Kidney (tissue), 13 donors: ENCODE measurements at regions not wholly inside any gene's neighbourhood (a gene's known extent, or its start where the extent isn't known, plus 50 kb on each side); places are given as distances from the start of the nearest gene placed in this dataset.

ENCODE experiments used
- DNase-seq, 5 donors: peaks; one replicate each; pipeline ENCODE4 v3.0.0-alpha.2; 2013 to 2020
- FAIRE-seq: peaks from 2 replicates; lab custom pipeline; 2012; peaks lifted over from hg19 to GRCh38; lab: Jason Lieb, UNC
- H3K27ac ChIP-seq, 2 donors: one replicate each; pipeline ENCODE4 v1.7.0; 2013; ENCODE audit warnings: low read depth in 2 of 2, low read length in 2 of 2, inconsistent platforms in 1 of 2
- H3K27me3 ChIP-seq: one replicate; pipeline ENCODE4 v1.7.1; 2013; ENCODE audit warnings: low read length, inconsistent platforms; ENCODE audit not compliant: control insufficient read depth, insufficient read depth
- H3K36me3 ChIP-seq, 3 donors: one replicate each; pipeline versions ENCODE4 v1.7.0 to v1.7.1; 2013; ENCODE audit warnings: low read length in 3 of 3, control low read depth in 1 of 3, inconsistent platforms in 1 of 3; ENCODE audit not compliant: insufficient read depth in 3 of 3, control insufficient read depth in 2 of 3
- H3K4me1 ChIP-seq, 3 donors: one replicate each; pipeline versions ENCODE4 v1.7.0 to v1.7.1; 2013; ENCODE audit warnings: low read length in 3 of 3, inconsistent platforms in 1 of 3, low read depth in 1 of 3; ENCODE audit not compliant: control insufficient read depth in 2 of 3, insufficient read depth in 2 of 3
- H3K4me3 ChIP-seq, 3 donors: one replicate each; pipeline versions ENCODE4 v1.7.0 to v1.8.1; 2013; ENCODE audit warnings: low read length in 3 of 3, control low read depth in 1 of 3, inconsistent platforms in 1 of 3
- H3K9ac ChIP-seq, 3 donors: one replicate each; pipeline versions ENCODE4 v1.7.0 to v1.7.1; 2013; ENCODE audit warnings: low read length in 3 of 3, control low read depth in 1 of 3, inconsistent platforms in 1 of 3
- H3K9me3 ChIP-seq, 3 donors: one replicate each; pipeline versions ENCODE4 v1.7.0 to v1.7.1; 2013; ENCODE audit warnings: low read length in 3 of 3, control low read depth in 1 of 3, inconsistent platforms in 1 of 3; ENCODE audit not compliant: control insufficient read depth in 2 of 3, insufficient read depth in 1 of 3
- intact Hi-C: fragments of 100-400 bp; cut with DNase I; formaldehyde crosslinking; loops from one replicate; pipeline ENCODE4 v1.11.1; 2022
- TF ChIP-seq, protein P1 (sequence below): IDR thresholded peaks from 3 replicates; pipeline ENCODE4 v1.5.1; 2012; ENCODE audit warnings: mild to moderate bottlenecking, moderate library complexity, borderline replicate concordance; ENCODE audit not compliant: insufficient read depth; ENCODE audit errors: extremely low read depth
- donor health status: control.
- donor health status: control.
- donor health status: control.
- donor health status: control.
- donor health status: control.
- donor health status: DM: yes; HTN: yes; CAD: no.
- donor health status: Normal renal cell carcinoma (clear cell type).

DNA sequence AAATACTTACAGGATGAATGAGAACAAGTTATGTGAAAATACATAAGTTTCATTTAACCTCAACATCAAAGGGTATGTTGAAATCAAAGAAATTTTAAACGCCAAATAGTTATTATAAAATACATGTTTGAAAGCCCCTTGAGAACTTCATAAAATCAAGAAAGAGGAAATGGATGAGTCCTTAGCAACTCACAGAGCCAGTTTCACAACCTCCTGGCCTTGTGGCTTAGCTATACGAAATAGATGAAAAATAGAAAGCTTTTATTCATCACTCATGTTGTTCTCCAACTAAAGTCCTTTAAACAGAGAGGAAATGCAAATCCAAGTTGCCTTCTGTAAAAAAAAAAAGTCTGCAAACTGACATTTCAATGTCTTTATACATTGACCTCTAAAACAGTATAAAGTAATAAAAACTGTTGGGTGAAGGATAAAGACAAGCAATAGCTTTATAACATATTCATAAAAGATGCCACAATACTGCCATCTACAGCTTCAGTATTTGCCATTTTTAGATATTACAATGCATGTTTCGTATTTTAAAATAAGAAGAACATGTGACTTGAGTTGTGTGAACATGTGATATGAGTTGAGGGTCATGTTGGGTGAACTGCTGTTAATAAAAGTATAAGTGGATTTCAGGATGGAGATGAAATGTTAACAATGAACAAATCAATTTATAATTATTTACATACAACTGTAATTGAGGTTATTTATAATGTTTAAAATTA lies 847.8 kb downstream of the MRPL39 start:
- Histone ChIP-seq H3K27ac (no peak overlapping the region), H3K27me3 (no peaks in the 10 kb centered on the region), H3K9ac (no peak overlapping the region), H3K4me3 (no peak overlapping the region), H3K4me1 (no peaks in the 10 kb centered on the region), H3K9me3 (no peaks in the 10 kb centered on the region), H3K36me3 (no peaks in the 10 kb centered on the region)
- no peak for DNase-seq
- FAIRE-seq = no peak
- TF ChIP-seq, protein P1, sequence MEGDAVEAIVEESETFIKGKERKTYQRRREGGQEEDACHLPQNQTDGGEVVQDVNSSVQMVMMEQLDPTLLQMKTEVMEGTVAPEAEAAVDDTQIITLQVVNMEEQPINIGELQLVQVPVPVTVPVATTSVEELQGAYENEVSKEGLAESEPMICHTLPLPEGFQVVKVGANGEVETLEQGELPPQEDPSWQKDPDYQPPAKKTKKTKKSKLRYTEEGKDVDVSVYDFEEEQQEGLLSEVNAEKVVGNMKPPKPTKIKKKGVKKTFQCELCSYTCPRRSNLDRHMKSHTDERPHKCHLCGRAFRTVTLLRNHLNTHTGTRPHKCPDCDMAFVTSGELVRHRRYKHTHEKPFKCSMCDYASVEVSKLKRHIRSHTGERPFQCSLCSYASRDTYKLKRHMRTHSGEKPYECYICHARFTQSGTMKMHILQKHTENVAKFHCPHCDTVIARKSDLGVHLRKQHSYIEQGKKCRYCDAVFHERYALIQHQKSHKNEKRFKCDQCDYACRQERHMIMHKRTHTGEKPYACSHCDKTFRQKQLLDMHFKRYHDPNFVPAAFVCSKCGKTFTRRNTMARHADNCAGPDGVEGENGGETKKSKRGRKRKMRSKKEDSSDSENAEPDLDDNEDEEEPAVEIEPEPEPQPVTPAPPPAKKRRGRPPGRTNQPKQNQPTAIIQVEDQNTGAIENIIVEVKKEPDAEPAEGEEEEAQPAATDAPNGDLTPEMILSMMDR = no peak
- intact Hi-C loops = no loop called here

DNA sequence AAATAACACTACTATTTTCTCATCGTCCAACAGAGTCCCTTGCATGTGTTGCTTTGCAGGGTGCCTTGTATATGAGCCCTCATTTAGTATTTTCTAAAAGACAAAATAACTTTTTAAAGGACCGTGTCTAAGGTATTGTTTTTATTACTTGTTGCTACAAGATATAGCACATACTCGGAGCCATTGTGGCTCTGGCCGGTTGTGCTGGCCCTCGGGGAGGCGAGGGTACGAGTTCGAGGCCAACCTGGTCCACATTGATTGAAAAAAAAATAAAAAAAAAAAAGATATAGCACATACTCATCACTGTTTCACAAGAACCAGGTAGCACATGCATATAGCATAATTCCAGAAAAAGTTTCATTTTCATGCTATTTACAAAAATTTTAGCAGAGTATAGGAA lies 869.2 kb downstream of the MRPL39 start:
- TF ChIP-seq, protein P1 = no peak
- DNase-seq (no peak), FAIRE-seq (no peak)
- no peak overlapping the region for H3K27ac ChIP-seq
- no peaks in the 10 kb centered on the region for H3K4me1 ChIP-seq
- no peak overlapping the region for H3K9ac ChIP-seq
- H3K27me3 ChIP-seq = no peaks in the 10 kb centered on the region
- no peaks in the 10 kb centered on the region for H3K9me3 ChIP-seq
- H3K36me3 ChIP-seq = no peaks in the 10 kb centered on the region
- intact Hi-C loops = no loop called here
- no peak overlapping the region for H3K4me3 ChIP-seq

DNA sequence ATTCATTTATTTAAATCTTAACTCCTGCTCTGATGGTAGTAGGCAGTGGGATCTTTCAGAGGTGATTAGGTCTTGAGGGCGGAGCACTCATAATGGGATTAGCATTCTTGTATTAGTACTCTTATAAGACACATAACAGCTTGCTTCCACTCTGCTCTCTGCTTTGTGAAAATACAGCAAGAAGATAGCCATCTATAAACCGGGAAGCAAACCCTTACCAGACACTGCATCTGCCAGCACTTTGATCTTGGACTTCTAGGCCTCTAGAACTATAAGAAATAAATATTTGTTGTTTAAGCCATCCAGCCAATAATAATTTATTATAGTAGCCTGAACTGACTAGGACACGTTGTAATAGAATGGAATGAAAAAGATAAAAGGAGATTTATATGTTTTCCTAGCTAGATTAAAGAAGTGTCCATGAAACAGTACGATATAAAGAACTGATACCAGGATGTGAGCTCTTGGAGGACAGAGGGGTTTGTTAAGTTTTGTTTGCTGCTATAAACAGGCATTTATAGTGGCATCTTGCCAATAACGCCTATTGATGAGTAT lies 869.9 kb downstream of the MRPL39 start:
- TF ChIP-seq, protein P1 = no peak
- intact Hi-C loops = no loop called here
- no peak overlapping the region for H3K9ac ChIP-seq
- no peak overlapping the region for H3K27ac ChIP-seq
- H3K36me3 ChIP-seq = no peaks in the 10 kb centered on the region
- DNase-seq = peak in 1 of 5 donors; percentile 7
- no peaks in the 10 kb centered on the region for H3K27me3 ChIP-seq
- FAIRE-seq = no peak
- H3K4me1 ChIP-seq = no peaks in the 10 kb centered on the region
- H3K9me3 ChIP-seq = no peaks in the 10 kb centered on the region
- no peak overlapping the region for H3K4me3 ChIP-seq

- TF ChIP-seq, protein P1 = no peak
- no peak overlapping the region for H3K27ac ChIP-seq
- H3K9ac ChIP-seq = no peak overlapping the region
- DNase-seq (no peak), FAIRE-seq (no peak)
- no peaks in the 10 kb centered on the region for H3K4me1 ChIP-seq
- no peak overlapping the region for H3K4me3 ChIP-seq
- intact Hi-C loops = no loop called here
- H3K27me3 ChIP-seq = no peaks in the 10 kb centered on the region
- H3K36me3 ChIP-seq = no peaks in the 10 kb centered on the region
- H3K9me3 ChIP-seq = no peaks in the 10 kb centered on the region
Observed at GRCh38 chr21:24730661-24731060, 876.6 kb downstream of the MRPL39 start.
